ENCODE measurements at regions not wholly inside any gene's neighbourhood (a gene's known extent, or its start where the extent isn't known, plus 50 kb on each side); places are given as distances from the start of the nearest gene placed in this dataset.

- Mint-ChIP-seq H3K4me3 (no peak overlapping the region), H3K4me1 (ENCODE audit: low read depth) (no peaks in the 10 kb centered on the region), H3K36me3 (ENCODE audit: low read depth) (peaks cover 6% of the 10 kb centered on the region), H3K27ac (no peak overlapping the region), H3K27me3 (ENCODE audit: low read depth) (no peaks in the 10 kb centered on the region), H3K9me3 (ENCODE audit: insufficient read depth) (peaks cover 19% of the 10 kb centered on the region)
- DNase-seq: no peak
- POLR2A ChIA-PET: no interaction called here
- CTCF ChIA-PET: interaction anchor here (1.0 kb wide), 1 partner anchor 78 kb away, joined by 4 read pairs; no protein-coding TSS in a partner anchor
- no peak for ATAC-seq
Observed at GRCh38 chr14:33871394-33871793, 79.5 kb downstream of the EGLN3 start.

- no peak overlapping the region for H3K4me3 Mint-ChIP-seq
- ATAC-seq: no peak
- no peaks in the 10 kb centered on the region for H3K9me3 Mint-ChIP-seq (ENCODE audit: insufficient read depth)
- ChIA-PET POLR2A (no interaction called here), CTCF (no interaction called here)
- H3K27me3 Mint-ChIP-seq (ENCODE audit: low read depth): no peaks in the 10 kb centered on the region
- no peaks in the 10 kb centered on the region for H3K36me3 Mint-ChIP-seq (ENCODE audit: low read depth)
- H3K27ac Mint-ChIP-seq: no peak overlapping the region
- no peak for DNase-seq
- no peaks in the 10 kb centered on the region for H3K4me1 Mint-ChIP-seq (ENCODE audit: low read depth)
Observed at GRCh38 chr14:33866425-33867088, 84.3 kb downstream of the EGLN3 start.

DNA sequence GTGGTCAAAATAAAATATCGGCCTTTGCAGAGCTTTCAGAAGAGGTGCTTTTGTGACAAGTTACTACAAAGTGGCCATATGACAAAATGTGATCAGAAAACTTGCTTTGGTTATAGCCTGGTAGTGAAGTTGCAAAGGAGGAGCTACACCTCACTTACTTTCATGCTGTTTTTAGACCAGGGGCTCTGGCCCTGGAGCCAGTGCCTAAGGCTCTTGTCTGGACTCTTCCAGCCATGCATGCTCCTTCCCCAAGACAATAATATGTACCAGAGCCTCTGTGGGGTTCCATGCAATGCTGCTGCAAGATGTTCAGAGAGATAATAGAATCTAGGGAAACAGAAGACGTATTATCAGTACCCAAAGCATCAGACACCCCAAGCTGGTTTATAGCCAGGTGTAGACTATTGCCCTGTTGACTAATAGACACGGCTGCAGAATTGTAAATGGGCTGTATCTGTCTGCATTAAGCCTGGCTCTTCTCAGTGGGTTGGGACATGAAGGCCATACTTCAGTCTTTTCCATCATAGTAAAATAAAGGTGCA, 88.5 kb downstream of the EGLN3 start:
- no peaks in the 10 kb centered on the region for H3K9me3 Mint-ChIP-seq (ENCODE audit: insufficient read depth)
- peaks cover 15% of the 10 kb centered on the region for H3K4me1 Mint-ChIP-seq (ENCODE audit: low read depth)
- ATAC-seq: no peak
- no peaks in the 10 kb centered on the region for H3K36me3 Mint-ChIP-seq (ENCODE audit: low read depth)
- DNase-seq: no peak
- ChIA-PET CTCF (no interaction called here), POLR2A (no interaction called here)
- no peak overlapping the region for H3K27ac Mint-ChIP-seq
- no peak overlapping the region for H3K4me3 Mint-ChIP-seq
- peaks cover 5% of the 10 kb centered on the region for H3K27me3 Mint-ChIP-seq (ENCODE audit: low read depth)

- ChIA-PET CTCF (interaction anchor here (0.8 to 1.0 kb wide), 2 partner anchors 10 to 19 kb away, joined by 4 to 6 read pairs; no protein-coding TSS in a partner anchor), POLR2A (no interaction called here)
- Mint-ChIP-seq H3K27me3 (ENCODE audit: low read depth) (peaks cover 12% of the 10 kb centered on the region), H3K4me3 (no peak overlapping the region), H3K4me1 (ENCODE audit: low read depth) (peaks cover 15% of the 10 kb centered on the region), H3K9me3 (ENCODE audit: insufficient read depth) (no peaks in the 10 kb centered on the region), H3K36me3 (ENCODE audit: low read depth) (no peaks in the 10 kb centered on the region), H3K27ac (no peak overlapping the region)
- ATAC-seq: no peak
- DNase-seq: no peak
Observed at GRCh38 chr14:33859306-33859705, 91.6 kb downstream of the EGLN3 start.

GRCh38 chr14:33857650-33858049, 93.2 kb downstream of the EGLN3 start:
- H3K27me3 Mint-ChIP-seq (ENCODE audit: low read depth): peaks cover 15% of the 10 kb centered on the region
- ChIA-PET CTCF (interaction anchor here (1.7 kb wide), 1 partner anchor 65 kb away, joined by 4 read pairs; no protein-coding TSS in a partner anchor), POLR2A (no interaction called here)
- H3K36me3 Mint-ChIP-seq (ENCODE audit: low read depth): no peaks in the 10 kb centered on the region
- H3K9me3 Mint-ChIP-seq (ENCODE audit: insufficient read depth): no peaks in the 10 kb centered on the region
- no peak overlapping the region for H3K4me3 Mint-ChIP-seq
- no peak overlapping the region for H3K27ac Mint-ChIP-seq
- ATAC-seq: no peak
- DNase-seq: no peak
- H3K4me1 Mint-ChIP-seq (ENCODE audit: low read depth): peaks cover 15% of the 10 kb centered on the region

- DNase-seq: no peak
- Mint-ChIP-seq H3K4me1 (ENCODE audit: low read depth) (peaks cover 15% of the 10 kb centered on the region), H3K36me3 (ENCODE audit: low read depth) (no peaks in the 10 kb centered on the region), H3K27me3 (ENCODE audit: low read depth) (peaks cover 18% of the 10 kb centered on the region), H3K27ac (no peak overlapping the region), H3K4me3 (no peak overlapping the region), H3K9me3 (ENCODE audit: insufficient read depth) (no peaks in the 10 kb centered on the region)
- ATAC-seq: no peak
- ChIA-PET POLR2A (no interaction called here), CTCF (no interaction called here)
Observed at GRCh38 chr14:33855672-33856071, 95.2 kb downstream of the EGLN3 start.

Measured in activated CD8-positive, alpha-beta T cell treated with anti-CD3 and anti-CD28 coated beads, Interleukin-2, amount 10 ng/mL, durations not matched to agents 7 days and 5 days (primary cell).